ENCODE measurements at regions not wholly inside any gene's neighbourhood (a gene's known extent, or its start where the extent isn't known, plus 50 kb on each side); places are given as distances from the start of the nearest gene placed in this dataset.

- in situ Hi-C loops (cut with HindIII; ENCODE audit: low pct_ligation_motif_present, low pct_unique_long_range_greater_than_20kb, low sequenced_read_pairs) = no loop called here
- no peak for DNase-seq
Observed at GRCh38 chr2:212918336-212918735, 233.1 kb downstream of the IKZF2 start.

GRCh38 chr2:212915121-212915782, 236.2 kb downstream of the IKZF2 start:
- in situ Hi-C loops (cut with HindIII; ENCODE audit: low pct_ligation_motif_present, low pct_unique_long_range_greater_than_20kb, low sequenced_read_pairs) = no loop called here
- no peak for DNase-seq

DNA sequence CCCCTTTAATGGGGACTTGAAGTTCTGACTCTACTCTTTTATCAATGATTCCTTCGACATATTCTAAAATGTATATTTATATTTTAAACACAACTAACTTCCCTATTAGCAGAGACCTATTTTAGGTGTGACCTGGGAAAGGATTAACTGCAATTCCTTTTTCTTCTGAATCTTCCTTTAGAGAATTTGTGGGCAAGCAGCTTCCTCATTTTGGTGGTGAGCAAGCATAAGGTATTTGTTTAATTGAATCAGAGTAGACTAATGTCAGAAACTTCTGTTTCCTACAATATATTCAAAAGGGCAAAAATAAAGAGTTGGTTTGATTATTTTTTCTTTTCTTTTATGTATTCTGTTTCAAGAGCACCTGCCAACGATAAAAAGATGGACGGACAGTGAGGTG, 237.0 kb downstream of the IKZF2 start:
- DNase-seq = no peak
- in situ Hi-C loops (cut with HindIII; ENCODE audit: low pct_ligation_motif_present, low pct_unique_long_range_greater_than_20kb, low sequenced_read_pairs) = no loop called here

GRCh38 chr2:212913640-212914306, 237.6 kb downstream of the IKZF2 start:
- in situ Hi-C loops (cut with HindIII; ENCODE audit: low pct_ligation_motif_present, low pct_unique_long_range_greater_than_20kb, low sequenced_read_pairs) = no loop called here

GRCh38 chr2:212912445-212913103, 238.8 kb downstream of the IKZF2 start:
- in situ Hi-C loops (cut with HindIII; ENCODE audit: low pct_ligation_motif_present, low pct_unique_long_range_greater_than_20kb, low sequenced_read_pairs) = no loop called here

More at GRCh38 chr2:212913640-212914306, 237.6 kb downstream of the IKZF2 start:
- DNase-seq = no peak

DNA sequence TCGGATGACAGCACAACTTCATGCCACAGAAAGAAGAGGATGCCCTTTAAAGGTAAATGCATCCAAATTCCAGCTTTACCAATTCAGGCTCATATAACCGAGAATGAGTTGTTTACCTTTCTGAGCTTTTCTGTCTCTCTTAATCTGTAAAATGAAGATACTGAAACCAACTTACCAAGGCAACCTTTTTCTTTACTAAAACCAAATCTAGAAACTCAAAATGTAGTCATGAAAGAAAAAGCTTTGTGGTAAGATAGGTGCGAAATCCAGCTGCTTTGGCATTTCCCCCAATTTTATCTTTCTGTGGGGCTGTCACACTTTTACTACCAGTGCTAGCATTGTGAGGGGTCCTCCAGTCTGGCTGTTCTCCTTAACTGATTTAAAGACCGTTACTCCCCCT, 240.4 kb downstream of the IKZF2 start:
- in situ Hi-C loops (cut with HindIII; ENCODE audit: low pct_ligation_motif_present, low pct_unique_long_range_greater_than_20kb, low sequenced_read_pairs) = no loop called here
- DNase-seq = no peak

More at GRCh38 chr2:212912445-212913103, 238.8 kb downstream of the IKZF2 start:
- DNase-seq = no peak

- DNase-seq = no peak
- in situ Hi-C loops (cut with HindIII; ENCODE audit: low pct_ligation_motif_present, low pct_unique_long_range_greater_than_20kb, low sequenced_read_pairs) = no loop called here
Observed at GRCh38 chr2:212908682-212909435, 242.6 kb downstream of the IKZF2 start.

DNA sequence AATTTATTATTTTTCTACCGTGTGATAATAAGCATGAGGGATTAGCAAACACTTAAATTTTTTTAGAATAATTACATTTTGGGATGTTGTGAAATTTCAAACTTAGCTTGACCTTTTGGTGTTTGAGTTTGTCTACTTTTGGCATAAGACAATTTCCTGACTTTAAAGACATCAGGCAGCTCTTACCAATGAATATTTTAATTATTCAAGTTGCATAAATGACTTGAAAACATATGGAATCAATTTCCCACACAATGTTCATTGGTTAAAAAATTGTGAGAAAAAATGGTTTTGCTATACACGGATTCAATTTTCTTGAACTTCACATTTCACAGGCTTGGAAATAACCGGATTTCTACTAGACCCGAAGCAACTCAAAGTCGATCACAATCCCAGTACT, 243.4 kb downstream of the IKZF2 start:
- no peak for DNase-seq
- in situ Hi-C loops (cut with HindIII; ENCODE audit: low pct_ligation_motif_present, low pct_unique_long_range_greater_than_20kb, low sequenced_read_pairs) = no loop called here

DNA sequence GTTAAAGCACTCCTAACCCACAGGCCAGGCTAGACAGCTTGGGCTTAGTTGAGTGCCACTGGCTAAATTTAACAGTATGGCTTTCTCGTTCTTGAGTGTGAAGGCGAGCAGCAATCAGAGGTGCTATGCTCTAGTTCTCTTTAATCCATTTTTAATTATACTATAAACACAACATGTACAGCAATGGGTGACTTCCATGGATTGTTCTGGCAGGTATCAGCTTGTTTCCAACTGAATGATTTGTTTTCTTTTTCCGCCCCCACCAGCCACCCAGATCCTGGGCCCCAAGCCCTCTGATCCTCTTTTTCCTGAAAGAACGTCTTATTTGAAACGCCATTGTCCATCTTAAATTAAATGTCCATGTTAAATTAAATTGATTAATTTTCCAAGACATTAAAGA, 244.8 kb downstream of the IKZF2 start:
- in situ Hi-C loops (cut with HindIII; ENCODE audit: low pct_ligation_motif_present, low pct_unique_long_range_greater_than_20kb, low sequenced_read_pairs) = no loop called here
- no peak for DNase-seq

GRCh38 chr2:212905640-212906201, 245.7 kb downstream of the IKZF2 start:
- in situ Hi-C loops (cut with HindIII; ENCODE audit: low pct_ligation_motif_present, low pct_unique_long_range_greater_than_20kb, low sequenced_read_pairs) = no loop called here
- DNase-seq = no peak

- in situ Hi-C loops (cut with HindIII; ENCODE audit: low pct_ligation_motif_present, low pct_unique_long_range_greater_than_20kb, low sequenced_read_pairs) = no loop called here
- DNase-seq = no peak
Observed at GRCh38 chr2:212904646-212905045, 246.8 kb downstream of the IKZF2 start.

DNA sequence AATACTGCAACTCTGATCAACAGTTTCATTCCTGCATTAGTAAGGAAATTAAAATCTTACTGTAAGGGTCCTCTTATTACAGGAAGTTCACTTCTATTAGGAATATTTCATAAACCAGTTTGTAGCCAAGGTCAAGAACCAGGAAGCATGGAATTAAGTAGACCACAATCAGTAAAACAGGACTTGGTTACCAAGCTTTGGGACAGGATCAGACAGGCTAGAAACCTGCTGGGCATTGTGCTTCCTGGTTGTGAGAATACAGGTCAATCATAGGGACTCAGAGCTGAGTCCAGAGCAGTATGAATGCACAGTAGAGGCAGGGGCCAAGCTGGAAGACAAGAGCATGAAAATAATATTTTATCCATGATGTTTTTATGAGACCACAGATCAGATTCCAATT, 248.0 kb downstream of the IKZF2 start:
- in situ Hi-C loops (cut with HindIII; ENCODE audit: low pct_ligation_motif_present, low pct_unique_long_range_greater_than_20kb, low sequenced_read_pairs) = no loop called here
- DNase-seq = no peak

- in situ Hi-C loops (cut with HindIII; ENCODE audit: low pct_ligation_motif_present, low pct_unique_long_range_greater_than_20kb, low sequenced_read_pairs) = no loop called here
- DNase-seq = no peak
Observed at GRCh38 chr2:212902421-212902820, 249.0 kb downstream of the IKZF2 start.

- no peak for DNase-seq
- in situ Hi-C loops (cut with HindIII; ENCODE audit: low pct_ligation_motif_present, low pct_unique_long_range_greater_than_20kb, low sequenced_read_pairs) = no loop called here
Observed at GRCh38 chr2:212901604-212902275, 249.7 kb downstream of the IKZF2 start.

GRCh38 chr2:212900715-212901114, 250.7 kb downstream of the IKZF2 start:
- DNase-seq = no peak
- in situ Hi-C loops (cut with HindIII; ENCODE audit: low pct_ligation_motif_present, low pct_unique_long_range_greater_than_20kb, low sequenced_read_pairs) = no loop called here

DNA sequence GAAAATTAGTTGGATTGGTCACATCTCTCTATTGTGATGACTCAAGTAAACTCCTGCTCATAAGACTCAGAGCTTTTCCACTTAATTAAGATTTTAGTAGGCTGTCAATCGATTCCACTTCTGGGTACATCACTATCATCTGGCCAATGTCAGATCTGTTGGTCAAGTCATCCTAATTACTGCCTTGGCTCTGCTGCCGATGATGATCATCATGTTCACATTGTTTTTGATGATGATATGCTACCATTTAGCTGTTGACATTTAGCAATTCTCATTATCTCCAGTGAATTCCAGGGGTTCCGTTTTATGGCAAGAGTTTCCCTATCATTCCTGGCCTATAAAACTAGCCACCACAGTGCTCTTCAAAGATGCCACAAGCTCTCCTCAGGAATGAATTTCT, 253.4 kb downstream of the IKZF2 start:
- no peak for DNase-seq
- in situ Hi-C loops (cut with HindIII; ENCODE audit: low pct_ligation_motif_present, low pct_unique_long_range_greater_than_20kb, low sequenced_read_pairs) = no loop called here

- DNase-seq = no peak
- in situ Hi-C loops (cut with HindIII; ENCODE audit: low pct_ligation_motif_present, low pct_unique_long_range_greater_than_20kb, low sequenced_read_pairs) = no loop called here
Observed at GRCh38 chr2:212897296-212897695, 254.1 kb downstream of the IKZF2 start.

DNA sequence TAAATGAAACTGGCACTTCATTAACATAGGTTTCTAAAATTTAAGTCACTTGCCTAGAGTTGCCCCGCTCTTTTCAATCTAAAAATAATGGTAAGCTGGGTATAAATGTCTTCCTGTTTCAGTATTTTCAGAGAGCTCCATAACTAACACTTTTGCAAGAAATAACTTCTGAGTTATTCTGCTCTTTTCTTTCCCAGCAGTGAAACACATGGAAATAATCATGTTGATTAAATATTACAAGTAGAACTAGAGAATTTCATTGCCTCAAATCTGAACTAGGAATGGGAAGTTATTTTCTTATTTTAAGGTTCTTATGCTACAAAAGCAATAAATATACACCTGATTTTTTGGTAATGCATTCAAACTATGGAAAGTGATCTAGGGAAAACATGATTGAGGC, 257.4 kb downstream of the IKZF2 start:
- in situ Hi-C loops (cut with HindIII; ENCODE audit: low pct_ligation_motif_present, low pct_unique_long_range_greater_than_20kb, low sequenced_read_pairs) = no loop called here
- no peak for DNase-seq

Measured in ACHN (cell line).